ENCODE measurements at regions not wholly inside any gene's neighbourhood (a gene's known extent, or its start where the extent isn't known, plus 50 kb on each side); places are given as distances from the start of the nearest gene placed in this dataset.
A peak's percentile ranks its signal among the peaks of the same experiment; 100 is the strongest.
"Not testable (repeated sequence)": the region's sequence is repeated elsewhere in the genome, so short reads cannot be mapped to it uniquely, and the experiment has no call there.

DNA sequence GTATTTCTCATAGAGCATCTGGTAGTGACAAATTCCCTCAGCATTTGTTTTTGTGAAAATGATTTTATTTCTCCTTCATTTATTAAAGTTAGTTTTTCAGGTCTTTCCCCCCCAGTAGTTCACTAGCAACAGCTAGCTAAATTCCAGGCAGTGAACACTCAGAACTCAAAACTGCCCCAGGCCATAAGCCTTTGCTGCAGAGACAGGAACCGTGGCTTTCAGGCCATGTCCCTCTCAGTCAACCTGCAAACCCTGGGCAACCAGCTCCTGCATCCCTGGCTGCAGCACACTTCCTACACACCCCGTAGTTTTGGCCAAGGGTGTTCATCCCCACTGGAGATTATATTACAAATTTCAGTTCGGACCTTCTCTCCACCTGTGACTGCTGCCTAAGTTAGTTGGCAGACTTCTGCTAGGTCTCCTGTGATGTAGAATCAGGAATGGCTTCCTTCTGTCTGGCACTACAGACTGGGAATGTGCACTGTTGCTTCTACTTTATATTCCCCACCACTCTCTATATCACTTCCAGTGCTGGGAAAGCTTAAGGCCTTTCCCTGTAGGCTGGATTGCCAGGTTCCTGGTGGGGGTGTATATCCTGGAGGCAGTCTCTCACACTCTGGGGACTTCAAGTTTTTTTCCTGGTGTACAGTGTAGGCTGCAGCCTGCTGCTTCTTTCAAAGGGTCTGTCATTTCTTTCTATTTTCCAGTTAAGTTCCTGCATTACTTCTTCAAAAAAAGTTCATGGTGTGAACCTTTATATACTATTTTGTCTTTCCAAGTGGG, 924.4 kb upstream of the LRFN5 start:
- DNase-seq: no peak

DNA sequence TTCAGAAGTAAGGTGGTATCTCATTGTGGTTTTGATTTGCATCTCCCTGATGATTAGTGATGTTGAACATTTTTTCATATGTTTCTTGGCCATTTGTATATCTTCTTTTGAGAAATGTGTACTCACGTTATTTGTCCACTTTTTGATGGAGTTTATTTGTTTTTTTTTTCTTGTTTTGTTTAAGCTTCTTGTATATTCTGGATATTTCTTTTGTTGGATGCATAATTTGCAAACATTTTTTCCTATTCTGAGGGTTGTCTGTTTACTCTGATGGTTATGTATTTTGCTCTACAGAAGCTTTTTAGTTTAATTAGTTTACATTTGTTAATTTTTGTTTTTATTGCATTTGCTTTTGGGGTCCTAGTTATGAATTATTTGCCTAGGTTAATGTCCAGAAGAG, 927.4 kb upstream of the LRFN5 start:
- no peak for DNase-seq

DNA sequence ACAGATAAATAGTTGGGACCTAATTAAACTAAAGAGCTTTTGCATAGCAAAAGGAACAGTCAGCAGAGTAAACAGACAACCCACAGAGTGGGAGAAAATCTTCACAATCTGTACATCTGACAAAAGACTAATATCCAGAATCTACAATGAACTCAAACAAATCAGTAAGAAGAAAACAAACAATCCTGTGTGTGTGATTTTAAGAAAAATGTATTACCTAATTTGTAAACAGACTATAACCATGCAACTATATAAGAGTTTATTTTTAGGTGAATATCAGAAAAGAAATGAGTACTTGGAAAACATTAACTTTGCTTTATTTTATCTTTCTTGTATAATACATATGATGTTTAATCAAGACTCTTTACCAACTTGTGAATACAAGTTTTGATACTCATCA, 929.5 kb upstream of the LRFN5 start:
- not testable (repeated sequence) for DNase-seq

DNA sequence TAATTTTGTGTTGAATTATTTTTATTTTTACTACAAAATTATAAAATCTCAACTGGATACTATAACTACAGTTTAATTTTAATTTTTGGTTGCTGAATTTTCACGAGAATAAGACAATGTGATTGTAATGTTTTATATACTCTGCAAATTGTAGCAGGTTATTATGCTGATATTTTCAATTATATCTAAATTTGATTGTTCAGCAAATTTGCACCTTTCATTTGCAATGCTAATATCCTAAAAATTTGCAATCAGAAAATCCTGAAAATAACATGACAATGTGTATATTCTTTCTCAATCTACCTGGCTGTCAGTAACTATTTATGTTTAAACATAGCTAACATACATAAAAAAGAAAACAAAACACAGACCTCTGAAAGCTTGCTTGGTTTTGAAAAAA, 932.2 kb upstream of the LRFN5 start:
- no peak for DNase-seq

DNA sequence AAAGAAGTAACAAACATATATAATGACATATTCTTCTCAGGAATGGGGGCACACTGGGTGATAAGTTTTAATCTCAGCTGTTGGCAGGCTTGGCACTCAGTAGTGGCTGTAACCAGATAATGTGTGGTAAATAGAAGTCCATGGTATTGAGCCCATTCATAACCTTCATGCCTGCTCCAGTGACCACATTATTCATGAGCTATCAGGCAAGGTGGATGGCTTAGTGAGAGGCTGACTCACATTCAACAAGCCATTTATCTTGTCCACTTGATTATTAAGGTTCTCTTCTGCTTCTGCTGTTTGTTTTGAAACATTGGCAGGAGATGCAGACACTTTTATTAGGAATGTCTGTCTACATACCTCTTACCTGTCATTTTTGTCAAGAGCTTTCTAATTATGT, 950.4 kb upstream of the LRFN5 start:
- peak in 1 of 2 experiments; percentile 34 for DNase-seq

DNA sequence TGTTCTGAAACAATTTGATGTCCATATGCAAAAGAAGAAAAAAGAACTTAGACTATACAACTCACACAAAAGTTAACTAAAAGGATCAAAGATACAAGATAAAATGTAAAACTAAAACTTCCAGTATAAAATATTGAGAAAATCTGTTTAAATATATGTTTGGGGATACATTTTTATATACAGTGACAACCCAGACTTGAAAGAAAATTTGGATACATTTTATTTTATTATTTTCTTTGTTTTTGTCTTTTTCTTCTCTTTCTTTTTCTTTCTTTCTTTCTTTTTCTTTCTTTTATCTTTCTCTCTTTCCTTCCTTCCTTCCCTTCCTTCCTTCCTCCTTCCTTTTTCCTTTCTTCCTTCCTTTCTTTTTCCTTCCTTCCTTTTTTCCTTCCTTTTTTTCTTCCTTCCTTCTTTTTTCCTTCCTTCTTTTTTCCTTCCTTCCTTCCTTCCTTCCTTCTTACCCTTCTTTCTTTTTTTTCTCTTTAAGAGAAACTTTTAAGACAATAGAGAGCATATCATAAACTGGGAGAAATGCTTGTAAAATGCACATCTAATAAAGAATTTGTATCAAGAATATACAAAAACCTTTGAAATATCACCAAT, 954.5 kb upstream of the LRFN5 start:
- DNase-seq: no peak

DNA sequence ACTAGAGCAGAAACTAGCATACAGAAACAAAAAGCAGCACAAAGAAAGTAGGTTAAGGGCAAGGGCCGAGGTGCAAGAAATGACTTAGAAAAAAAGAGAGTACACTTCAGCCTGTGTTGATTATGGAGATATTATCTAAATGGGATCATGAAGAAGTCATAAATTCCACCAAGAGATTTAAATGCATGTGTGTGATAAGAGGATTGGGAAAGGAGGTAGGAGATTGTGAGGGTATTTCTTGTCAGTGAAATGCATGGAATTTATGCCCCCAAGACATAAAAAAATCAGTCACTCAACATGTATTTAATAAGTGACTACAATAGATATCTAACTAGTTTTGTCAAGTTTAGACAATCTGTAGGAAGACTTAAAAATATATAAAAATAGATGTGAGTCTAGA, 976.2 kb upstream of the LRFN5 start:
- no peak for DNase-seq

DNA sequence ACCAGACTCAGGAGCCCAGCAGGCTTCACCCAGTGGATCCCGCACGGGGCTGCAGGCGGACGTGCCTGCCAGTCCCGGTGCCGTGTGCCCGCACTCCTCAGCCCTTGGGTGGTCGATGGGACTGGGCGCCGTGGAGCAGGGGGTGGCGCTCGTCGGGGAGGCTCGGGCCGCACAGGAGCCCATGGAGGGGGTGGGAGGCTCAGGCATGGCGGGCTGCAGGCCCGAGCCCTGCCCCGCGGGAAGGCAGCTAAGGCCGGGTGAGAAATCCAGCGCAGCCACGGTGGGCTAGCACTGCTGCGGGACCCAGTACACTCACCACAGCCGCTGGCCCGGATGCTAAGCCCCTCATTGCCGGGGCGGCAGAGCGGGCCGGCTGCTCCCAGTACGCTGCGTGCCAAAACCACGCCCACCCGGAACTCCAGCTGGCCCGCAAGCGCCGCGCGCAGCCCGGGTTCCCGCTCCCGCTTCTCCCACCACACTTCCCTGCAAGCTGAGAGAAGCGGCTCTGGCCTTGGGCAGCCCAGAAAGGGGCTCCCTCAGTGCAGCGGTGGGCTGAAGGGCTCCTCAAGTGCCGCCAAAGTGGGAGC, 977.0 kb upstream of the LRFN5 start:
- peak in 1 of 2 experiments; percentile 53 for DNase-seq

DNA sequence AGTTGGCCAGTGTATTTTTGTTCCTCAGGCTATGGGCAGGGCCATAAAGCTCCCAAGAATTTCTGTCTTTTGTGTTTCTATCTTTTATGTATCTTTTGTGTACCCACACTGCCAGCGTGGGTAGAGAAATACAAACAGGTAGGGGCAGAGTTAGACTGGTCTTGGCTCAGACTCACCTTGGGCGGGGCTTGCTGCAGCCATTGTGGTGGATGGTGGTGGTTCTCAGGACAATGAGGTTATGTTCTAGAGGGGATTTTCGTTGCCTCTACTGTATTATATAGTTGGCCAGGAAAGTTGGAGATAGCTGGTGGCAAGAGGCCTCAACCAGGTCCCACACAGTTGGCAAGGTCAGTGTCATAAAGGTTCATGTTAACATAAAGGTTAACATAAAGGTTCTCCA, 977.5 kb upstream of the LRFN5 start:
- DNase-seq: no peak

DNA sequence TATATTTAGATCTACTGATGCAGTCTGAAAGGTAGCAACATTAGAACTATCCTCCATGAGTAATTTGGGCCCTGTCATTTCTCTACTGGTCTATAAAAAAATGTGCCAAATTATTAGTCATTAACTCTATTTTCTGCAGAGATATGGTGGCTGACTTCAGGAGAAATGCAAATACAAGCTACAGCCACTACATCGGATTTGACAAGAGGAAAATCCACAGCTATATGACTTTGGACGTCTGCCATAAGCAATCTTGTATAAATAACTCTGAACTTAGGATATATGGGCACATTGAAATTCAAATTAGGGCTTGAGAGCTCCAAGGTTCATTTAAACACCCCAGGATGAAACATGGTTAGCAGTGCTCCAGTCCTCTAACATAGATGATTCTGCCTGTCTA, 983.0 kb upstream of the LRFN5 start:
- DNase-seq: no peak

DNA sequence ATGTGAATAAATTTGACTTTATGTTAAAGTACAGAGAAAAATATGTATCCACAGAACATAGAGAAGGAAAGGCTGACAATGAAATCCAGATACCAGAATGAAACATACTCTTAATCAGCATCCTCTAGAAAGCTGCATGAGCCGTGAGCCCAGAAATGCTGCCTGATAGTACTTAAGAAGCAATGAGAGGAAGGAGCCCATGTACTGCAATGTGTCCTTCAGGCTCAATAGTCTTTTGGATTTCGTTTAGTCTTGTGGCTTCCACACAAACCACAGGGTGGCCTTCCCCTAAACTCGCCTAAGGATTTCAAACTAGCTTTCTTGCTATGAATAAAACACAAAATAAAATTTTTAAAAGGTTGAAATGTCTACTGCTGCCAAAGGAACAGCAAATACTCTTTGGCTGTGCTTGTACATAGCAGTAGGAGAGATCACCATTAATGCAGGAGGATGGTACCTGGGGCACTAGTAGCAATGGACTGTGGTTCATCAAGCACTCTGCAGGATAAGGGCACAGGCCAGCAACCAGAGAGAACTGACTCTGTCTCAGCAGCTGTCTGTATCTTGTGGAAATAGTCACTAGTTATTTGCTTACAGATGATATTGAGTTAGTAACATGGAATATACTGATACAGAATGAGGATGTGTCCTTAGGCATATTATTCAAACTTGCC, 988.3 kb upstream of the LRFN5 start:
- DNase-seq: no peak

DNA sequence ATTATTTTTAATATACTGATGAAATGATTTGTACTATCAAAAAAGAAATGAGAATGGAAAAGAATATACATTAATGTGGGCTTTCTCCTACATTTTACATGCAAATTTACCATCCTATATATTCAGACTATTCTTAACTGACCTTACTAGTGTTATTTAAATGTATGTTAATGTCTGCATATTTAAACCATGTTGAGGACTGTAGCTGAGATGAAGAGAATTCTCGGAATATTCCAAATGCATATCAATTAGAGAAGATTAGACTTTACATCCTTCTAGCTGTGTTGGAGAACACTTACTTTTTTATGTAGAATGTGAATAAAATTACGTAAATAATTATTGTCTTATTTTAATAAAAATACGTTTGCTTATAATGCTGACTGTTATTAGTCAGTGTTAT, 990.1 kb upstream of the LRFN5 start:
- DNase-seq: no peak

DNA sequence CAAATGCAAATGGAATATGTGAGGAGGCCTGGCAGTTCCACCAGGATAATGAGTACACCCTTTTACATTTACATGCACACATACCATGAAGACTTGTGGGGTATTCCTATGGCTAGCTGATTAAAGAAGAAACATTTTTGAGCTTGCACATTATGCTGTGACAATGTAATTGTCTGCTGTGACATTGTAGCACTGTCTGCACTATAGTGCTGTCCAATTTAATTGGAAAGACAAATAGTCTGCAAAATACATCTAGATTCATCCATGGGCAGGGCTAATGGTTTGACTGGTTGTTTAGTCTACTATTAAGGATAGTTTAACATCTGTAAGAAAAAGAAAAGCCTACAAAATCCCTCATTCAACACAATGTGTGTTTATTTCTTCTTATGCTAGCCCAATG, 1005.6 kb upstream of the LRFN5 start:
- no peak for DNase-seq

DNA sequence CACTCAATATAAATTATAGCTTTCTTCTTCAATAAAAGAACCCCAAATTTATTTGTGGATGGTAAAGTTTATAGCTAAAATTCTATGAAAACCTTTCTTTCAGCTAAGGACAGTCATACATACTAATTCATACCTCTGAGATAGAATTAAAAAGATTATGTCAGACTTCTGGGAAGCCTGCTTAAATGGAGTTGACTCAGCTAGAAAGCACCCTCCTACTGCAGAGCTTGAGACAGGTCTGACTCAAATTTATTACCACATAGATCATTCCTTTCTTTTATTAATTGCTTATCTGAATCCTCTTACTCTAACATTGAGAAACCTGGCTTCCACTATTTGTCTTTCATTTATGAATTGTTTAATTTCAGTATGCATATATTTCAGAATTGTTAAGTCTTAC, 1007.0 kb upstream of the LRFN5 start:
- no peak for DNase-seq

DNA sequence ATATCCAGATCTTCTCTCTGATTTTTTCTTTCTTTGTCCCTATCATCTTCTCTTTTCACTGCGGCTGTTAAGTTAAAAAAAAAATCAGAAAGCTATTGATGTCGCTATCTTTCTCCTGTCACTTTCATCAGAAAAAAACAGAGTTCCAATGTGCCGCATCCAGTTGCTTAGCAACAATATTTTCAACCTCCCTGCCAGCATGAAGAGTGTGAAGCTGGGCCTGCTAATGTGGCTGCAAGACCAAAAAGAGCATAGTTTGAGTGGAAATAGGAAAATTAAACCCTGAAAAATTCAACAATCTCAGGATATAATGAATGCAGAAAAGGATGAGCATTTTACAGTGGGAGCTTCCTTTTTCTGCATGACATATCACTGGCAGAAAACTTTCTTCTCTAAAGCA, 1025.4 kb upstream of the LRFN5 start:
- peak in 1 of 2 experiments; percentile 12 for DNase-seq

DNA sequence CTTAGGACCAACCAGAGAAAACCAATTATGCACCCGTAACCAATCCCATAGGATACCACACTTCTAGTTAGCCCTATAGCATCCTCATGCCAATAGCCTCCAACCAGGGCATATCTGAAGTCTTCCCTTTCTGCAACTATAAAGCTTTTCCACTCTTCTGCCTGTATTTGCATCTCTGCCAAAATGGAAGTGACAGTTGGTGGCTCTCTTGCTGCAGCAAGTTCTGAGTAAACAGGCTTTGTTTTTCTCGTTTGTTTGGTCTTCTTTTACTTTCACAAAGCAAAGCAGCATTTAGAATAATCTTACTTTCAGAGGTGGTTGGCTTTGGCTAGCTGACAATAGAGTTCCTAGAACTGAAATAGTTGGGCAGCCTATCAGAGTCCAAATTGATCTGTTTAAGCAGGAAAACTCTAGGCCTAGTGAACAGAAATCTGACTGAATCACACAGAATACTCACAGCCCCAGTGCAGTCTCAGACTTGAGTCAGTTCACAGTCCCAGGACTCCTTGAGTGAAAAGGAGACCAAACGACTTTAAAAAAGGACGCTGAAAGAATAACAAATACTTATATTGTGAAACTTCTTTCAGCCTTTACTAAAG, 1029.7 kb upstream of the LRFN5 start:
- DNase-seq: no peak

DNA sequence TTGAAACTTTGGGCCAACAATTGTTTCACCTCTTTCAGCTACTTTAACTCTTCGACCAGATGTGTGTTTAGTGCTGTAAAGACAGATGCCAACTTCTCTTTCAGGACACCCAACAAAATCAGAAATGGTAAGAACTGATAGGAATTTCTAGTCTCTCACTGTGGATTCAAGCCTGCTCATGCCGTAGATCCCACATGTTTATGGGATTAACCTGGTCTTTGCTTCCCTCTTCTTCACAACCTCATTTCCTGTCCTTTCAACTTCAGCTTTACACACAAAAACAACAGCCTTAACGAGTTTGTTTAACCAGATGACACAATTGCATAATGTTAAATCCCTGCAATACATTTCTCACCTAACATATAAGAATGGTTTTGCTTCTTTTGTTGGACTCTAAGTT, 1031.9 kb upstream of the LRFN5 start:
- DNase-seq: no peak

DNA sequence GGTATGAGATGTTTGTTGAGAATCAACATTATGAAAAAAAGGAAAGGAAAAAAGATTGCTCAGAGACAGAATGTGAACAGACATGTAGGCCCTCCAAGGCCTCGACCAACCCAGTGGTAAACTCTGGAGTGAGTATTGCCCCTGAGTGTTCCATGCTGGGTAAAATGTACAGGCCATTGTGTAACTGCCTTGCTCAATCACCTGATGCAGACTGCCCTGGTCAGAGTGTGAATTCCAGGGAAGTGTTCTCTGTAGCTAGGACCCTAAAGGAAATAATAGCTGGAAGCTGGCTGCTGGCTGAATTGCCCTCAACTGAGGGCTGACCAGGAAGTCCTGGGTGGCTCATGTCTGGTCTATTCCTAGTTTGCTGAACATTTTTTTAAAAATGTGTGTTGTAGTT, 1081.4 kb upstream of the LRFN5 start:
- peak in 1 of 2 experiments; percentile 8 for DNase-seq

DNA sequence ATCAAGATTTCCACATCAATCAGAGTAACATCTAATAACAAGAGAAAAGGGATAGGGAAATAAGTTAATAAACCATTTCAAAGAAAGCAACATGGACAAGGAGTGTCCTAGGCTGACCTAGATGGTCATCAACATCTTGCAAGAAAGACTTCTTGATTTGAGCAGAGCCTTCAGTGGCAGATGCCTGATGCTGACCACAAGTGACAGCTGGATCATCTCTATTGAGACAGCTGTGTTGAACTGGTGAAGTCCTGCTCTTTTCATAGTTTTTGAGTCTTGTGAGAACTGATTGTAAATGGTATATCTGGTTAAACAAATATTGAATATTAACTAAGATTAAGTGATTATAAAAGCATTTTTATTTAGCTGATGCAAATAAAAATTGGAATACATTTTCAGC, 1083.6 kb upstream of the LRFN5 start:
- no peak for DNase-seq

DNA sequence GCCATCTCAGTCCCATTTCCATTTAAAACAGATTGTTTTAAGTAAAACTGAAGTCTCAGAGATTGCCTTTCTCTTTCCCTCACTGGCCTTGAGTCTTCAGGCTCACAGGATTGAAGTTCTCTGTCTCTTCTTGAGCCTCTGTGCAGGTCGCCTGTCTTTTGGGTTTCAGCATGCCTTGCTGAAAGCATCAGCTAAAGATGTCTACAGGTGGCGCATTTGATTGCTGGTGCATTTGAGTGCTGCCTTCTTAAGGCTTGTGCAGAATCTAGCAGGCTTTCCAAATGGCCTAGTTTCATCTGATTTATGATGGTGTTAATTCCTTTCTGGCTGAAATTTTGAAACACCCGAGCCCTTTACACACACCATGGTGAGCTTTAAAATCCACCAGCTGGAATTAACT, 1062.2 kb upstream of the FBXO33 start:
- DNase-seq: no peak

DNA sequence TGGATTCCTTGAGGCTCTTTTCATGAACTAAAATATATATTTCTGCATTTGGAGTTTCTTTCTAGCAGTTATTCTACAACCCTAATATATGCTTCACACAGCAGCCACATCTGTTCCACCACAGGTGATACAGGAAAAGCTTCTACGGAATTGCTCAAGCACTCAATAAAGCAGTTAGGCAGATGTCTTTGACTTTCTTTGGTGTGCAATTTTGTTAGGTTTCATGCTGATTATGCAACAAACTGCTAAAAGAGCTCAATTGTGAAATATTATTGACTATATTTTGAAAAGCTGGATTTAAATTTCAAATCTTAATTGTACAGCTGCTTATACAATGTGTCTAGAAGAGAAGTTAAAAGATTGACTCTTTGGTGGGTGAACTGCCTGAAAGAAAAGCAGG, 1055.6 kb upstream of the FBXO33 start:
- no peak for DNase-seq

DNA sequence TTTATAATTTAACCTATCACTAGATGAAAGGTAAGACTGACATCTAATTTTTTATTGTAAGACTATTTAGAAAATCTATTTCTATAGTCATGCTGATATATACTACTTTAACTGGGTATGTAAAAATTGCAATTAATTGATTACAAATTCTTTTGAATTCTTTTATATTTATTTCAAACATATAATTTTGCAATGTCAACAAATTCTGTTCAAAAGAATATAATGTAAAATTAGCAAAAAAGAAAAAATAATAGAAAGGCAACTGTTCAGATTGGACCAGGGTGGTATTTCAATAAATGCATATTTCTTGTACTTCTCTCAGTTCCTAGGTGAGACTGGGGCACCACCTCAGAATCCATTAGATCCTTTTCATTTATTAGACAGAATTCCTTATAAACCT, 1053.5 kb upstream of the FBXO33 start:
- DNase-seq: no peak

DNA sequence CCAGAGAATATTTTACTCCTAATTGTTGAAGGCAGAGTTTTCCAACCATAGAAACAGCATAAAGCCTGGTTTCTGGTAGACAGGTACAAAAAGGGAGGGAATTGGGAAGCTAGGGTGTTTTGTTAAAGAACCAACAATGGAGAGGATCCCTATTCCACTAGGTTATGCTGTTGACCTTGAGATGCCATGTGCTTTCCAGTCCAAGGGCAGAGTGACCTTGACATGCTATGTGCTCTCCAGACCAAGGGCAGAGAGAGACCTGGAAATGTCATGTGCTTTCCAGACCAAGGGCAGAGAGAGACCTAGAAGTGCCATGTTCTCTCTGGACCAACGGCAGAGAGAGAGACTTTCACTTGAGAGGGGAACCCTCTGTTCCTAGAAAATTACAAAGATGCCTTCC, 1043.8 kb upstream of the FBXO33 start:
- no peak for DNase-seq

DNA sequence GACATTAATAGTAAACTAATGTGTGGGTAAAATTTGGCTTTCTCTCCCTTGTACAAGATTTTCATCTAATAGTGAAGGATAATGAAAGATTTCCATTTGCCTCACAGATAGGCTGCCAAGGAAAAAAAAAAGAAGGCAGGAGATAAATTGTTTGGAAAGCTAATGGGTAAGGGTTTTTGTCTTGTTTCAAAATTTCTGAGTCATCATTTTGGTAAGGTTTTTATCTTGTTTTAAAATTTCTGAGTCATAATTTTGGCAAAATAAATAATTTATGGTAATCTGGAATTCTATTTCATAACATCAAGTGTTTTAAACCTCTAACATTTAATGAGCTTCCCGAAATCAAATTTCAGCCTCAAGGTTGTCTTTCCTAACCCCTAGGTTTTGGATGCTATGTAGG, 1035.7 kb upstream of the FBXO33 start:
- no peak for DNase-seq
